Stimulated activated CD8-positive, alpha-beta memory T cell treated with anti-CD3 and anti-CD28 coated beads, Interleukin-4, amount 100 ng/mL, for 48 hours (primary cell): ENCODE measurements at regions not wholly inside any gene's neighbourhood (a gene's known extent, or its start where the extent isn't known, plus 50 kb on each side); places are given as distances from the start of the nearest gene placed in this dataset.
"Not testable (repeated sequence)": the region's sequence is repeated elsewhere in the genome, so short reads cannot be mapped to it uniquely, and the experiment has no call there.

Source experiments
- DNase-seq: peaks from one replicate; pipeline ENCODE4 v3.0.0-alpha.2; 2020

- no peak for DNase-seq
Observed at GRCh38 chr14:71240866-71241520, 333.7 kb downstream of the PCNX1 start.

GRCh38 chr14:71242237-71242748 is 335.0 kb downstream of the PCNX1 start:
- DNase-seq = no peak

- DNase-seq = no peak
Observed at GRCh38 chr14:71243697-71244096, 336.4 kb downstream of the PCNX1 start.

- no peak for DNase-seq
Observed at GRCh38 chr14:71244341-71244740, 337.1 kb downstream of the PCNX1 start.

GRCh38 chr14:71245659-71246361 is 338.6 kb downstream of the PCNX1 start:
- DNase-seq = no peak

GRCh38 chr14:71246539-71246938 is 339.3 kb downstream of the PCNX1 start:
- no peak for DNase-seq

- no peak for DNase-seq
Observed at GRCh38 chr14:71247106-71247505, 339.8 kb downstream of the PCNX1 start.

GRCh38 chr14:71248194-71248593 is 340.9 kb downstream of the PCNX1 start:
- DNase-seq = no peak

- DNase-seq = no peak
Observed at GRCh38 chr14:71250347-71250746, 343.1 kb downstream of the PCNX1 start.

GRCh38 chr14:71250791-71251190 is 343.5 kb downstream of the PCNX1 start:
- DNase-seq = no peak

- not testable (repeated sequence) for DNase-seq
Observed at GRCh38 chr14:71254091-71254719, 346.9 kb downstream of the PCNX1 start.

- DNase-seq = no peak
Observed at GRCh38 chr14:71261206-71261605, 353.9 kb downstream of the PCNX1 start.

GRCh38 chr14:71262441-71262840 is 355.2 kb downstream of the PCNX1 start:
- no peak for DNase-seq

- DNase-seq = no peak
Observed at GRCh38 chr14:71264260-71264659, 357.0 kb downstream of the PCNX1 start.

GRCh38 chr14:71267007-71267513 is 359.8 kb downstream of the PCNX1 start:
- no peak for DNase-seq

GRCh38 chr14:71267691-71268090 is 360.4 kb downstream of the PCNX1 start:
- no peak for DNase-seq

- DNase-seq = no peak
Observed at GRCh38 chr14:71270111-71270510, 362.9 kb downstream of the PCNX1 start.

- no peak for DNase-seq
Observed at GRCh38 chr14:71271166-71271945, 364.1 kb downstream of the PCNX1 start.

GRCh38 chr14:71273366-71273765 is 366.1 kb downstream of the PCNX1 start:
- DNase-seq = no peak

- DNase-seq = no peak
Observed at GRCh38 chr14:71284048-71284447, 376.8 kb downstream of the PCNX1 start.

GRCh38 chr14:71286126-71286525 is 378.9 kb downstream of the PCNX1 start:
- no peak for DNase-seq

- DNase-seq = no peak
Observed at GRCh38 chr14:71287567-71287966, 380.3 kb downstream of the PCNX1 start.

- peak; percentile 32 for DNase-seq
Observed at GRCh38 chr14:71289536-71289935, 382.3 kb downstream of the PCNX1 start.
